CD4-positive, alpha-beta memory T cell (primary cell): ENCODE measurements at regions not wholly inside any gene's neighbourhood (a gene's known extent, or its start where the extent isn't known, plus 50 kb on each side); places are given as distances from the start of the nearest gene placed in this dataset.

Source experiments
- CTCF ChIA-PET: fragments of 350-600 bp; sonication (Branson Sonifier 250); formaldehyde crosslinking; loops from one replicate; lab custom pipeline; 2021; ENCODE audit warnings: inconsistent platforms; ENCODE audit not compliant: partially characterized antibody; lab: Charles Lee
- POLR2A ChIA-PET: fragments of 350-600 bp; sonication (Branson Sonifier 250); formaldehyde crosslinking; loops from one replicate; lab custom pipeline; 2021; ENCODE audit not compliant: partially characterized antibody; lab: Charles Lee
- DNase-seq, 5 donors: peaks; one replicate each; pipeline versions ENCODE4 v3.0.0 to v3.0.0-alpha.2; 2020 to 2022; ENCODE audit warnings: mixed read lengths in 1 of 5
- H3K27ac ChIP-seq: one replicate; pipeline ENCODE4 v1.7.0; 2013; ENCODE audit warnings: low read depth, low read length
- H3K27me3 ChIP-seq: 2 replicates; pipeline ENCODE4 v1.7.0; 2013; ENCODE audit warnings: mild to moderate bottlenecking, low read length, moderate library complexity; ENCODE audit not compliant: insufficient read depth
- H3K36me3 ChIP-seq: 2 replicates; pipeline ENCODE4 v1.7.0; 2013; ENCODE audit warnings: mild to moderate bottlenecking, low read length, moderate library complexity; ENCODE audit not compliant: insufficient read depth
- H3K4me1 ChIP-seq: 2 replicates; pipeline ENCODE4 v1.7.0; 2013; ENCODE audit warnings: mild to moderate bottlenecking, low read length, moderate library complexity; ENCODE audit not compliant: insufficient read depth
- H3K4me3 ChIP-seq, 2 donors: one replicate each; pipeline ENCODE4 v1.7.0; 2013; ENCODE audit warnings: low read length in 2 of 2, mild to moderate bottlenecking in 1 of 2
- H3K9me3 ChIP-seq, 2 donors: one replicate each; pipeline ENCODE4 v1.7.0; 2013; ENCODE audit warnings: low read length in 2 of 2, control low read depth in 1 of 2; ENCODE audit not compliant: control insufficient read depth in 1 of 2
- H3K27ac Mint-ChIP-seq, 7 donors: one replicate each; pipeline ENCODE4 v1.8.0; 2020 to 2021; ENCODE audit warnings: mixed read lengths in 7 of 7, mild to moderate bottlenecking in 6 of 7, inconsistent platforms in 3 of 7, moderate library complexity in 3 of 7
- H3K27me3 Mint-ChIP-seq, 2 donors: one replicate each; pipeline ENCODE4 v1.8.0; 2020 to 2021; ENCODE audit warnings: mixed read lengths in 2 of 2
- H3K36me3 Mint-ChIP-seq, 2 donors: one replicate each; pipeline ENCODE4 v1.8.0; 2020 to 2021; ENCODE audit warnings: mixed read lengths in 2 of 2, inconsistent platforms in 1 of 2, mild to moderate bottlenecking in 1 of 2
- H3K4me1 Mint-ChIP-seq, 4 donors: one replicate each; pipeline ENCODE4 v1.8.0; 2020 to 2021; ENCODE audit warnings: mixed read lengths in 4 of 4, mild to moderate bottlenecking in 1 of 4
- H3K4me3 Mint-ChIP-seq, 8 donors: one replicate each; pipeline ENCODE4 v1.8.0; 2020 to 2021; ENCODE audit warnings: mixed read lengths in 8 of 8, mild to moderate bottlenecking in 7 of 8, moderate library complexity in 6 of 8, inconsistent platforms in 3 of 8
- H3K9me3 Mint-ChIP-seq, 8 donors: one replicate each; pipeline ENCODE4 v1.8.0; 2020 to 2021; ENCODE audit warnings: mixed read lengths in 8 of 8, mild to moderate bottlenecking in 5 of 8, inconsistent platforms in 3 of 8, moderate library complexity in 1 of 8
- intact Hi-C: fragments of 100-400 bp; cut with micrococcal nuclease; formaldehyde crosslinking; loops from one replicate; pipeline ENCODE4 v1.15.1; 2023

DNA sequence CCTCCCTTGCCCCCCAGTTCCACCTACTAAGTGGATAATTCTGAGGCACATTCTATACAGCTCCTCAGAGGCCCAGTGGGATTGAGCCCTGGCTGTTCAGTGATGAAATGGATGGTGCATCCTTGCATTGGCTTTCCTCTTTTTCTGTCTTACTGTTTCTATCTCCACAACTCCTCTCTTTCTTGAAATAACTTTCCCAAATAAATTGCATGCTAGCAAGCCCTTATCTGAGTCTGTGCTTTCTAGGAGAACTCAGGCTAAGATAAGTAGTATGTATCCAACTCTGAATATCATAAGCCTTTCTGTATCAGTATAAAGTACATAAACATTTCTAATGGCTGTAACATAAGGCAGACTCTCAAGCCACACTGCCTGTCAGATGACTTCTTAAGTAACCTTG lies 603.8 kb upstream of the USP24 start:
- Histone ChIP-seq H3K9me3 (no peaks in the 10 kb centered on the region), H3K27me3 (no peaks in the 10 kb centered on the region), H3K36me3 (no peaks in the 10 kb centered on the region), H3K27ac (no peak overlapping the region), H3K4me3 (no peak overlapping the region), H3K4me1 (no peaks in the 10 kb centered on the region)
- Mint-ChIP-seq H3K27me3 (no peaks in the 10 kb centered on the region), H3K27ac (no peak overlapping the region), H3K36me3 (no peaks in the 10 kb centered on the region), H3K9me3 (peaks cover 0 to 4% (median 0%) of the 10 kb centered on the region in 8 donors), H3K4me3 (no peak overlapping the region), H3K4me1 (peaks cover 0 to 2% (median 0%) of the 10 kb centered on the region in 4 donors)
- DNase-seq, result no peak
- ChIA-PET CTCF (no interaction called here), POLR2A (no interaction called here)
- intact Hi-C loops, result no loop called here

DNA sequence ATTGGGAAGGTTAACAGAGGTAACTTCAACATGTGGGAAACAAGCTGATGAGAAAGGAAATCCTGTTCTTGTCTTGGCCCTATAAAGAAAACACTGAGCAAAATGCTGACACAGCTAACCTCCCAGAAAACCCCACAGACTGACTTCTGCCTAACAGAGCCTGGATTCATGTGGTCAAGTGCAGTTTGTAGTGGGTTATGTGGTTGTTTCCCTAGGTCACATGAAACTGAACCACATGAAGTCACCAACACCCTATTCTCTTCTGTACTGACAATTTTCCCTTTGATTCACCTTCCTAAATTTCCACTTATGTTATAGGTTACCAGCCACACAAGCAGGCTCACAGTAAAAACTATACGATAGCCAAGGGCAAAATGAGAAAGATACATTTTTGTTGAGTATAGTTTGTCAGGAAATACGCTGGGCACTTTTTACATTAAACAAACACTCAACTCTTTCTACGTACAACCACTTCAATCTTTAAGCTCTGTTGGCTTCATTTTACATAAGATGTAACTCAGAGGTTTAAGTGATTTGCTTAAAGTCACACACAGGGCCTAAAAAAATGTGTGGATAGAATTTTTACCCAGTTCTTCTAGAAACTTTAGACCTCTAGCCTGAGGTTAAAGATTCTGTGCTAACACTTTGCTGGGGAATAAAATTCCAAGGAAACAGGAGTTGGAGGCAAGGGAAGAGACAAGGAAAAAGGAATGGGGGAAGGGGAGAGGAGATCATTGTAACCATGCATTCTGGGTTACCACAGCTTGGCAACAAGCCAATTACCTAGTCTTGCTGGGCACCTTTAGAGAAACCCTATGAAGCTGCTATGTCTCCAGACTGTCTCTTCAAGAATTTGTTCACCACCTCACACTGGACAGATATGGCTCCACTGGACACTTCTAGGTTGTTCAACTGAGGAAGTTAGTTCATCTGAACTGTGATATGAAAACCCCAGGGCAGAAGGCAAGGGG lies 601.6 kb upstream of the USP24 start:
- POLR2A ChIA-PET, result no interaction called here
- Histone ChIP-seq H3K27me3 (no peaks in the 10 kb centered on the region), H3K4me1 (no peaks in the 10 kb centered on the region), H3K27ac (no peak overlapping the region), H3K9me3 (no peaks in the 10 kb centered on the region), H3K4me3 (no peak overlapping the region), H3K36me3 (no peaks in the 10 kb centered on the region)
- H3K4me3 Mint-ChIP-seq, result no peak overlapping the region
- H3K9me3 Mint-ChIP-seq, result peaks cover 0 to 4% (median 0%) of the 10 kb centered on the region in 8 donors
- CTCF ChIA-PET, result no interaction called here
- no peaks in the 10 kb centered on the region for H3K27me3 Mint-ChIP-seq
- H3K27ac Mint-ChIP-seq, result no peak overlapping the region
- no peaks in the 10 kb centered on the region for H3K36me3 Mint-ChIP-seq
- no peak for DNase-seq
- intact Hi-C loops, result no loop called here
- H3K4me1 Mint-ChIP-seq, result peaks cover 0 to 2% (median 0%) of the 10 kb centered on the region in 4 donors

- DNase-seq, result no peak
- peaks cover 0 to 2% (median 0%) of the 10 kb centered on the region in 4 donors for H3K4me1 Mint-ChIP-seq
- no peaks in the 10 kb centered on the region for H3K27me3 ChIP-seq
- H3K9me3 Mint-ChIP-seq, result peaks cover 0 to 4% (median 0%) of the 10 kb centered on the region in 8 donors
- H3K4me3 ChIP-seq, result no peak overlapping the region
- no peak overlapping the region for H3K4me3 Mint-ChIP-seq
- no peak overlapping the region for H3K27ac ChIP-seq
- no peaks in the 10 kb centered on the region for H3K4me1 ChIP-seq
- no peaks in the 10 kb centered on the region for H3K36me3 ChIP-seq
- intact Hi-C loops, result no loop called here
- H3K36me3 Mint-ChIP-seq, result no peaks in the 10 kb centered on the region
- no peaks in the 10 kb centered on the region for H3K9me3 ChIP-seq
- POLR2A ChIA-PET, result no interaction called here
- H3K27ac Mint-ChIP-seq, result no peak overlapping the region
- H3K27me3 Mint-ChIP-seq, result no peaks in the 10 kb centered on the region
- CTCF ChIA-PET, result no interaction called here
Observed at GRCh38 chr1:55815745-55816455, 600.7 kb upstream of the USP24 start.

DNA sequence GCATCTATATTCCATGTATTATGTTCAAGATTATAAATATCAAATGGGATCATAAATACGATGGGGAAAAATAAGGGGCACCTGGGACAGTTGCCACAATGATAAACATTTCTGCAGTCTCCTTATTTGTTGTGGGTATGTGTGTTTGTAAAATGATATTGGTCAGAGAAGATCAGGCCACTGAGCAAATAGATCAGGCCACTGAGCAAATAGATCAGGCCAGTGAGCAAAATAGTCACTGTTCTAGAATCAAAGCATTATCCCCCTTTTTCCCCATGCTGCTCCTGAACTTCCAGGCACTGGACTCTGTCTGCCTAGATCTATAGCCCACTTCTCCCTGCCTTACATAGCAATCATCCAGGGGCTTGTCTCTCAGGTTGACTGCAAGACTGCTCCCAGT lies 599.8 kb upstream of the USP24 start:
- POLR2A ChIA-PET, result no interaction called here

GRCh38 chr1:55813618-55814017 lies 598.5 kb upstream of the USP24 start:
- H3K4me3 ChIP-seq, result no peak overlapping the region
- no peaks in the 10 kb centered on the region for H3K36me3 Mint-ChIP-seq
- POLR2A ChIA-PET, result no interaction called here
- no peak overlapping the region for H3K4me3 Mint-ChIP-seq
- no peak overlapping the region for H3K27ac ChIP-seq
- no peaks in the 10 kb centered on the region for H3K27me3 ChIP-seq
- intact Hi-C loops, result no loop called here
- CTCF ChIA-PET, result no interaction called here
- no peaks in the 10 kb centered on the region for H3K27me3 Mint-ChIP-seq
- H3K9me3 ChIP-seq, result no peaks in the 10 kb centered on the region
- H3K4me1 Mint-ChIP-seq, result peaks cover 0 to 2% (median 0%) of the 10 kb centered on the region in 4 donors
- no peaks in the 10 kb centered on the region for H3K4me1 ChIP-seq
- no peak for DNase-seq
- no peaks in the 10 kb centered on the region for H3K36me3 ChIP-seq
- H3K27ac Mint-ChIP-seq, result no peak overlapping the region
- H3K9me3 Mint-ChIP-seq, result peaks cover 0 to 4% (median 0%) of the 10 kb centered on the region in 8 donors

More for the DNA sequence above, 599.8 kb upstream of the USP24 start:
- peaks cover 0 to 4% (median 0%) of the 10 kb centered on the region in 8 donors for H3K9me3 Mint-ChIP-seq
- no peaks in the 10 kb centered on the region for H3K36me3 ChIP-seq
- H3K4me1 Mint-ChIP-seq, result peaks cover 0 to 2% (median 0%) of the 10 kb centered on the region in 4 donors
- intact Hi-C loops, result no loop called here
- no peak overlapping the region for H3K27ac Mint-ChIP-seq
- H3K36me3 Mint-ChIP-seq, result no peaks in the 10 kb centered on the region
- no peaks in the 10 kb centered on the region for H3K4me1 ChIP-seq
- H3K4me3 ChIP-seq, result no peak overlapping the region
- no peaks in the 10 kb centered on the region for H3K27me3 ChIP-seq
- no peak for DNase-seq
- H3K27me3 Mint-ChIP-seq, result no peaks in the 10 kb centered on the region
- H3K27ac ChIP-seq, result no peak overlapping the region
- no peak overlapping the region for H3K4me3 Mint-ChIP-seq
- CTCF ChIA-PET, result no interaction called here
- no peaks in the 10 kb centered on the region for H3K9me3 ChIP-seq

DNA sequence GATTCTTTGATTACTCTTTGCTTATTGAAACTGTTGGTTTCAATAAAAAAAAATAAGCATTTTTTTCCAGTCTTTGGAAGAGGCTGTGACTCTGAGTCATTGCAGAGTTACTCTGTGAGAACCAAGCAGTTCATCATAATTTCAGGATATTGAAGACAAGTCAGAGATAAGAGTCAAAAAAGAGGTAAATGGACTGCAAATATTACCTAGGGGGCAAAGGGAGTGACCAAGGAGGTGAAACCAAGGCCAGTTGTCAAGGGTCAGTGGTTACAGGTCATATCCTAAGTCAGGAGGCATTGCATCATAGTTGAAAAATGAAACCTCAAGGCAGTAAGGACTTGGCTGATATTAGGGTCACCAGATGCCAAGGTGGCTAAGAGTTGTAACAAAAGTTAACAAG lies 597.1 kb upstream of the USP24 start:
- no peak overlapping the region for H3K4me3 ChIP-seq
- H3K27ac Mint-ChIP-seq, result no peak overlapping the region
- ChIA-PET CTCF (no interaction called here), POLR2A (no interaction called here)
- H3K4me1 Mint-ChIP-seq, result peaks cover 0 to 2% (median 0%) of the 10 kb centered on the region in 4 donors
- H3K27ac ChIP-seq, result no peak overlapping the region
- peaks cover 0 to 1% of the 10 kb centered on the region in 2 donors for H3K27me3 Mint-ChIP-seq
- no peaks in the 10 kb centered on the region for H3K36me3 Mint-ChIP-seq
- DNase-seq, result no peak
- H3K4me1 ChIP-seq, result no peaks in the 10 kb centered on the region
- no peak overlapping the region for H3K4me3 Mint-ChIP-seq
- peaks cover 0 to 4% (median 2%) of the 10 kb centered on the region in 8 donors for H3K9me3 Mint-ChIP-seq
- no peaks in the 10 kb centered on the region for H3K9me3 ChIP-seq
- no peaks in the 10 kb centered on the region for H3K27me3 ChIP-seq
- intact Hi-C loops, result no loop called here
- no peaks in the 10 kb centered on the region for H3K36me3 ChIP-seq

DNA sequence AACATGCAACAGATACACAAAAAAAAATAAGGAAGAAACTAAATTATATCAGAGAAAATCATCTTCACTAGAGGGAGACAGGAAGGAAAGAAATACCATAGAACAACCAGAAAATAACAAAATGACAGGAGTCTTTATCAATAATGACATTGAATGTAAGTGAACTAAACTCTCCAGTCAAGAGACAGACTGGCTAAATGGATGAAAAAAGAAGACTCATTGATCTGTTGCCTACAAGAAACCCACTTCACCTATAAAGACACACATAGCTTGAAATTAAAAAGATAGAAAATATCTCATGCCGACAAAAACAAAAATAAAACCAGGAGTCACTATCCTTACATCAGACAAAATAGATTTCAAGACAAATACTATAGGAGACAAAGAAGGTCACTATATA lies 593.1 kb upstream of the USP24 start:
- ChIA-PET POLR2A (no interaction called here), CTCF (no interaction called here)
- Mint-ChIP-seq H3K27ac (no peak overlapping the region), H3K9me3 (peaks cover 0 to 13% (median 8%) of the 10 kb centered on the region in 8 donors), H3K36me3 (no peaks in the 10 kb centered on the region), H3K27me3 (peaks cover 1% of the 10 kb centered on the region in 2 donors), H3K4me3 (no peak overlapping the region), H3K4me1 (no peaks in the 10 kb centered on the region)
- Histone ChIP-seq H3K4me1 (no peaks in the 10 kb centered on the region), H3K27me3 (no peaks in the 10 kb centered on the region), H3K27ac (no peak overlapping the region), H3K4me3 (no peak overlapping the region), H3K9me3 (no peaks in the 10 kb centered on the region), H3K36me3 (no peaks in the 10 kb centered on the region)
- DNase-seq, result no peak
- intact Hi-C loops, result no loop called here
